Caco-2 (cell line): ENCODE measurements at regions not wholly inside any gene's neighbourhood (a gene's known extent, or its start where the extent isn't known, plus 50 kb on each side); places are given as distances from the start of the nearest gene placed in this dataset.
"Not testable (repeated sequence)": the region's sequence is repeated elsewhere in the genome, so short reads cannot be mapped to it uniquely, and the experiment has no call there.

Experiments
- BruUV-seq: library from RNA; stranded (reverse); fragments of 400-500 nt; replicated peaks from 2 replicates; lab custom pipeline; 2021; lab: Mats Ljungman, UMichigan
- CTCF ChIA-PET: fragments of 300-600 bp; sonication (Branson Sonifier 250); formaldehyde crosslinking; loops from one replicate; lab custom pipeline; 2022; ENCODE audit warnings: antibody characterized with exemption; lab: Charles Lee
- POLR2A ChIA-PET: fragments of 300-600 bp; sonication (Branson Sonifier 250); formaldehyde crosslinking; loops from one replicate; lab custom pipeline; 2022; ENCODE audit warnings: antibody characterized with exemption; lab: Charles Lee
- DNase-seq, 2 experiments: peaks; one replicate each; pipeline versions ENCODE4 v3.0.0 to v3.0.0-alpha.2; 2020 to 2022
- H3K27me3 ChIP-seq: replicated peaks from 2 replicates; pipeline ENCODE4 v1.6.0; 2011; ENCODE audit warnings: low read length; ENCODE audit not compliant: control insufficient read depth, insufficient read depth
- H3K36me3 ChIP-seq: 2 replicates; pipeline ENCODE4 v1.5.1; 2011; ENCODE audit warnings: low read length; ENCODE audit not compliant: control insufficient read depth, insufficient read depth
- H3K4me1 ChIP-seq: fragments of 250-450 bp; sonication (Bioruptor Pico); 2 replicates; pipeline ENCODE4 v1.5.1; 2020; ENCODE audit warnings: mild to moderate bottlenecking
- H3K4me3 ChIP-seq: 2 replicates; pipeline ENCODE4 v1.5.1; 2011; ENCODE audit warnings: low read depth, mild to moderate bottlenecking, control low read depth, low read length
- H3K9me3 ChIP-seq: fragments of 250-450 bp; sonication (Bioruptor Pico); 2 replicates; pipeline ENCODE4 v1.5.1; 2020; ENCODE audit warnings: mild to moderate bottlenecking, moderate library complexity
- H3K27ac Mint-ChIP-seq: one replicate; pipeline ENCODE4 v1.8.0; 2022; ENCODE audit warnings: mixed read lengths; ENCODE audit not compliant: unreplicated experiment
- H3K27me3 Mint-ChIP-seq: one replicate; pipeline ENCODE4 v1.8.0; 2022; ENCODE audit warnings: mixed read lengths; ENCODE audit not compliant: insufficient read depth, unreplicated experiment
- H3K36me3 Mint-ChIP-seq: one replicate; pipeline ENCODE4 v1.8.0; 2022; ENCODE audit warnings: mild to moderate bottlenecking, mixed read lengths; ENCODE audit not compliant: insufficient read depth, unreplicated experiment
- H3K4me1 Mint-ChIP-seq: one replicate; pipeline ENCODE4 v1.8.0; 2022; ENCODE audit warnings: low read depth, mixed read lengths; ENCODE audit not compliant: unreplicated experiment
- H3K4me3 Mint-ChIP-seq: one replicate; pipeline ENCODE4 v1.8.0; 2022; ENCODE audit warnings: mild to moderate bottlenecking, moderate library complexity, mixed read lengths; ENCODE audit not compliant: unreplicated experiment
- H3K9me3 Mint-ChIP-seq: one replicate; pipeline ENCODE4 v1.8.0; 2022; ENCODE audit warnings: mixed read lengths; ENCODE audit not compliant: unreplicated experiment
- intact Hi-C: fragments of 100-400 bp; cut with micrococcal nuclease; formaldehyde crosslinking; loops from one replicate; pipeline ENCODE4 v1.10.0; 2022; ENCODE audit not compliant: unreplicated experiment
- TF ChIP-seq, protein P1 (sequence below), 2 experiments: fragments of 200-600 bp in 1 of 2; IDR thresholded peaks; 1 replicate in 1 of 2; 2 replicates in 1 of 2; pipeline versions ENCODE4 v1.5.1 to v1.8.0; 2011 to 2022; ENCODE audit warnings: antibody characterized with exemption in 1 of 2, control low read depth in 1 of 2, inconsistent platforms in 1 of 2, low read depth in 1 of 2, low read length in 1 of 2, mild to moderate bottlenecking in 1 of 2, moderate library complexity in 1 of 2; ENCODE audit not compliant: insufficient read depth in 1 of 2, severe bottlenecking in 1 of 2, unreplicated experiment in 1 of 2

DNA sequence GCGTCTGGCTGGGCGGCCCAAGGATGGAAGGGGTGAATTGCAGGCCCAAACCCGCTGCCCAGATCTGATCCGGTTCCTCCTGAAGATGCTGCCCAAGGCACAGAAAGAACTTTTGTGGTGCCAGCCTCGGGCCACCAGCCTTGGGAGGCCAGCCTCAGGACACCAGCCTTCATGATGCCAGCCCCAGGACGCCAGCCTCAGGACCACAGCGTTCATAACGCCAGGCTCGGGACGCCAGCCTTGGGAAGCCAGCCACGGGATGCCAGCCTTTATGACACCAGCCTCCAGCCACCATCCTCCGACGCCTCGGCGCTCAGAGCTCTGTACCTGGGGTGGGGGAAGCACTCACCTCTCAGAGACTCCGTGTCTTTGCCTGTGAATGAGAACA, 107.8 kb downstream of the ADRA2C start:
- no peak overlapping the region for H3K4me3 Mint-ChIP-seq
- Histone ChIP-seq H3K4me1 (no peaks in the 10 kb centered on the region), H3K9me3 (peaks cover 5% of the 10 kb centered on the region), H3K4me3 (no peak overlapping the region), H3K36me3 (no peaks in the 10 kb centered on the region), H3K27me3 (no peaks in the 10 kb centered on the region; the same call in none of the 2 replicates)
- H3K27ac Mint-ChIP-seq, result no peak overlapping the region
- H3K27me3 Mint-ChIP-seq, result peaks cover 19% of the 10 kb centered on the region
- H3K9me3 Mint-ChIP-seq, result peaks cover 15% of the 10 kb centered on the region
- POLR2A ChIA-PET, result no interaction called here
- no peak for DNase-seq
- peaks cover 6% of the 10 kb centered on the region for H3K4me1 Mint-ChIP-seq
- no TSS peak for BruUV-seq
- intact Hi-C loops, result no loop called here
- CTCF ChIA-PET, result no interaction called here
- TF ChIP-seq, protein P1, sequence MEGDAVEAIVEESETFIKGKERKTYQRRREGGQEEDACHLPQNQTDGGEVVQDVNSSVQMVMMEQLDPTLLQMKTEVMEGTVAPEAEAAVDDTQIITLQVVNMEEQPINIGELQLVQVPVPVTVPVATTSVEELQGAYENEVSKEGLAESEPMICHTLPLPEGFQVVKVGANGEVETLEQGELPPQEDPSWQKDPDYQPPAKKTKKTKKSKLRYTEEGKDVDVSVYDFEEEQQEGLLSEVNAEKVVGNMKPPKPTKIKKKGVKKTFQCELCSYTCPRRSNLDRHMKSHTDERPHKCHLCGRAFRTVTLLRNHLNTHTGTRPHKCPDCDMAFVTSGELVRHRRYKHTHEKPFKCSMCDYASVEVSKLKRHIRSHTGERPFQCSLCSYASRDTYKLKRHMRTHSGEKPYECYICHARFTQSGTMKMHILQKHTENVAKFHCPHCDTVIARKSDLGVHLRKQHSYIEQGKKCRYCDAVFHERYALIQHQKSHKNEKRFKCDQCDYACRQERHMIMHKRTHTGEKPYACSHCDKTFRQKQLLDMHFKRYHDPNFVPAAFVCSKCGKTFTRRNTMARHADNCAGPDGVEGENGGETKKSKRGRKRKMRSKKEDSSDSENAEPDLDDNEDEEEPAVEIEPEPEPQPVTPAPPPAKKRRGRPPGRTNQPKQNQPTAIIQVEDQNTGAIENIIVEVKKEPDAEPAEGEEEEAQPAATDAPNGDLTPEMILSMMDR (IDR thresholded peaks at IDR 0.05; ENCODE audit: insufficient read depth in 1 of 2, low read depth in 1 of 2, low read length in 1 of 2, severe bottlenecking in 1 of 2, unreplicated experiment in 1 of 2), result no peak
- H3K36me3 Mint-ChIP-seq, result no peaks in the 10 kb centered on the region

DNA sequence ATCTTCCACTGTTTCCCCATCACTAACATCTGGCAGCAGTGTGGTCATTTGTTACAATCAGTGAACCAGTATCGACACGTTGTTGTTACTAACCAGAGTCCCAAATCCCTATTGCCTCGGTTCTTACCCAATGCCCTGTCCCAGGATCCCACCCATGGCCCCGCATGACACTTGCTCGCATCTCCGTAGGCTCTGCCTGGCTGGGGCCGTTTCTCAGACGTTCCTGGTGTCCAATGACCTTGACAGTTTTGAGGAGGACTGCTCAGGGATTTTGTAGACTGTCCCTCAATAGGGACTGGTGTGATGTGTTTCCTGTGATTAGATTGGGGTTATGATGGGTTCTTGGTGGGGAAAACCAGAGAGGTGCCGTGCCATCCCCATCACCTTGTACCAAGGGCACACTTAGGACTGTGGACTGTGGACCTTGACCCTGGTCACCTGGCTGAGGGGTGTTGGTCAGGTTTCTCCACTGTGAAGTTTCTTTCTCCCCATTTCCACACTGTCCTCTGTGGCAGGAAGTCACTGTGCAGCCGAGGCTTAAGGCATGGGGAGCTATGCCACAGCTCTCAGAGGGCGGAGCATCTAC, 108.4 kb downstream of the ADRA2C start:
- TF ChIP-seq, protein P1 (IDR thresholded peaks at IDR 0.05; ENCODE audit: insufficient read depth in 1 of 2, low read depth in 1 of 2, low read length in 1 of 2, severe bottlenecking in 1 of 2, unreplicated experiment in 1 of 2), result no peak
- Mint-ChIP-seq H3K4me1 (peaks cover 6% of the 10 kb centered on the region), H3K36me3 (no peaks in the 10 kb centered on the region), H3K4me3 (no peak overlapping the region), H3K9me3 (peaks cover 15% of the 10 kb centered on the region), H3K27me3 (peaks cover 23% of the 10 kb centered on the region), H3K27ac (no peak overlapping the region)
- Histone ChIP-seq H3K36me3 (no peaks in the 10 kb centered on the region), H3K4me1 (no peaks in the 10 kb centered on the region), H3K27me3 (no peaks in the 10 kb centered on the region; the same call in none of the 2 replicates), H3K9me3 (peaks cover 5% of the 10 kb centered on the region), H3K4me3 (no peak overlapping the region)
- DNase-seq, result no peak
- ChIA-PET CTCF (no interaction called here), POLR2A (no interaction called here)
- no TSS peak for BruUV-seq
- intact Hi-C loops, result loop anchor here (5.0 kb wide), 1 partner anchor 307 kb away; no protein-coding TSS in a partner anchor

DNA sequence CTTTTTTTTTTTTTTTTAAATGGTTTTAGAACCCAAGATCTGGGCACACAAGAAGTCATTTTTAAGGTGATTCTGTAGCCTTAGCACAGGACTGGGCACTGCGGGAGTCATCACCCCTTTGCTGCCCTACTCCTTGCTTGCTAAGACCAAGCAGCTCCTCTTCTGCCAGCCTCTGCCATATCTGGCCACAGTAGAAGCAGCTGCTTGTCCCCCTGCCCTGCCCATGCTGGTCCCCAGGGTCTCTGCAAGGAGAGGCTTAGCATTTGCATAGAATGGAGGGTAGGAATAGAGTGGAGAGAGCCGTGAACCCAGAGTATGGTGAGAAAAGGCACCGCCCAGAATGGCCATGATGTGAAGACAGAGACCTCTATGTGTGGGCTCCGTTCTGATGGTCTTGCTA, 109.3 kb downstream of the ADRA2C start:
- no TSS peak for BruUV-seq
- Mint-ChIP-seq H3K36me3 (no peaks in the 10 kb centered on the region), H3K27me3 (peaks cover 22% of the 10 kb centered on the region), H3K4me1 (peaks cover 6% of the 10 kb centered on the region), H3K9me3 (peaks cover 15% of the 10 kb centered on the region), H3K4me3 (no peak overlapping the region), H3K27ac (no peak overlapping the region)
- TF ChIP-seq, protein P1 (IDR thresholded peaks at IDR 0.05; ENCODE audit: insufficient read depth in 1 of 2, low read depth in 1 of 2, low read length in 1 of 2, severe bottlenecking in 1 of 2, unreplicated experiment in 1 of 2), result no peak
- Histone ChIP-seq H3K4me3 (no peak overlapping the region), H3K9me3 (peaks cover 5% of the 10 kb centered on the region), H3K4me1 (no peaks in the 10 kb centered on the region), H3K36me3 (no peaks in the 10 kb centered on the region), H3K27me3 (no peaks in the 10 kb centered on the region; the same call in none of the 2 replicates)
- ChIA-PET CTCF (no interaction called here), POLR2A (no interaction called here)
- DNase-seq, result no peak
- intact Hi-C loops, result loop anchor here (5.0 kb wide), 1 partner anchor 308 kb away; no protein-coding TSS in a partner anchor

DNA sequence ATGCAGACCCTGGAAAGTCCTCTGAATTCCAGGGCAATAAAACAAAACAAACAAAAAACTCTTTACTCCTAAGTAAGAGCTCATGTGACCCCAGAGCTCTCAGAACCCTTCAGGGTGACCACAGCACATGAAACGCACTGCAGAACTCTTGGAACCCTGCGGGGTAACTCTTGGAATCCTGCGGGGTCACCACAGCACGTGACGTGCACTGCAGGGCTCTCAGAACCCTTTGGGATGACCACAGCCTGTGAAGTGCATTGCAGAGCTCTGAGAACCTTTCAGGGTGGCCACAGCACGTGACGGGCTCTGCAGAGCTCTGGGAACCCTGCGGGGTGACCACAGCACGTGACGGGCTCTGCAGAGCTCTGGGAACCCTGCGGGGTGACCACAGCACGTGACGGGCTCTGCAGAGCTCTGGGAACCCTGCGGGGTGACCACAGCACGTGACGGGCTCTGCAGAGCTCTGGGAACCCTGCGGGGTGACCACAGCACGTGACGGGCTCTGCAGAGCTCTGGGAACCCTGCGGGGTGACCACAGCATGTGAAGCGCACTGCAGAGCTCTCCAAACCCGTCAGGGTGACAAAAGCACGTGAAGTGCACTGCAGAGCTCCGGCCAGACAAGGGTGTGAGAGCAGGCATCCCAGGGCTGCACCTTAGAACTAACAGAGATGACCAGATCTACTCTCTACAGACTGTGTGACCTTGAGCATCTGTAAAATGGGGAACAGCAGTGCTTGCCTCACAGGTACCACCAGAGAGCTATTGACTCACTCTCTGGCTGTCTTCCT, 110.1 kb downstream of the ADRA2C start:
- H3K4me3 ChIP-seq, H3K27me3 ChIP-seq, H3K9me3 ChIP-seq, H3K4me1 ChIP-seq, H3K4me3 Mint-ChIP-seq, BruUV-seq, H3K4me1 Mint-ChIP-seq, H3K27ac Mint-ChIP-seq, DNase-seq, H3K36me3 Mint-ChIP-seq, H3K36me3 ChIP-seq: not testable (repeated sequence)
- intact Hi-C loops, result loop anchor here (5.0 kb wide), 1 partner anchor 309 kb away; no protein-coding TSS in a partner anchor
- POLR2A ChIA-PET, result interaction anchor here (0.6 kb wide), 1 partner anchor 42 kb away, joined by 13 read pairs; no protein-coding TSS in a partner anchor
- CTCF ChIA-PET, result interaction anchor here (0.6 kb wide), 1 partner anchor 105 kb away, joined by 3 read pairs; no protein-coding TSS in a partner anchor
- Mint-ChIP-seq H3K27me3 (peaks cover 19% of the 10 kb centered on the region), H3K9me3 (peaks cover 15% of the 10 kb centered on the region)
